ENCODE measurements at regions not wholly inside any gene's neighbourhood (a gene's known extent, or its start where the extent isn't known, plus 50 kb on each side); places are given as distances from the start of the nearest gene placed in this dataset.

GRCh38 chr20:57767441-57767840 is 57.6 kb upstream of the PMEPA1 start:
- no peaks in the 10 kb centered on the region for H4K20me1 ChIP-seq (ENCODE audit: insufficient read depth, low read length)
- no peak overlapping the region for H3K4me2 ChIP-seq (ENCODE audit: low read length)
- H3K4me3 ChIP-seq (ENCODE audit: low read length) = no peak overlapping the region
- H3K27me3 ChIP-seq (ENCODE audit: low read depth, low read length) = peaks cover 44% of the 10 kb centered on the region
- peaks cover 1% of the 10 kb centered on the region; the same call in 1 of the 2 replicates for H3K4me1 ChIP-seq (ENCODE audit: low read length)
- no peaks in the 10 kb centered on the region for H3K36me3 ChIP-seq (replicated peaks; ENCODE audit: low read depth, low read length)
- TF ChIP-seq EZH2phosphoT487 (IDR thresholded peaks at IDR 0.05; ENCODE audit: low read depth) = no peak
- TF ChIP-seq, protein P1, sequence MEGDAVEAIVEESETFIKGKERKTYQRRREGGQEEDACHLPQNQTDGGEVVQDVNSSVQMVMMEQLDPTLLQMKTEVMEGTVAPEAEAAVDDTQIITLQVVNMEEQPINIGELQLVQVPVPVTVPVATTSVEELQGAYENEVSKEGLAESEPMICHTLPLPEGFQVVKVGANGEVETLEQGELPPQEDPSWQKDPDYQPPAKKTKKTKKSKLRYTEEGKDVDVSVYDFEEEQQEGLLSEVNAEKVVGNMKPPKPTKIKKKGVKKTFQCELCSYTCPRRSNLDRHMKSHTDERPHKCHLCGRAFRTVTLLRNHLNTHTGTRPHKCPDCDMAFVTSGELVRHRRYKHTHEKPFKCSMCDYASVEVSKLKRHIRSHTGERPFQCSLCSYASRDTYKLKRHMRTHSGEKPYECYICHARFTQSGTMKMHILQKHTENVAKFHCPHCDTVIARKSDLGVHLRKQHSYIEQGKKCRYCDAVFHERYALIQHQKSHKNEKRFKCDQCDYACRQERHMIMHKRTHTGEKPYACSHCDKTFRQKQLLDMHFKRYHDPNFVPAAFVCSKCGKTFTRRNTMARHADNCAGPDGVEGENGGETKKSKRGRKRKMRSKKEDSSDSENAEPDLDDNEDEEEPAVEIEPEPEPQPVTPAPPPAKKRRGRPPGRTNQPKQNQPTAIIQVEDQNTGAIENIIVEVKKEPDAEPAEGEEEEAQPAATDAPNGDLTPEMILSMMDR (IDR thresholded peaks at IDR 0.05; ENCODE audit: low read depth, low read length) = no peak
- no peaks in the 10 kb centered on the region for H3K79me2 ChIP-seq (ENCODE audit: low read length)
- no peak overlapping the region for H2AFZ ChIP-seq (ENCODE audit: low read depth, low read length)
- no peak overlapping the region for H3K9ac ChIP-seq (ENCODE audit: low read length)
- H3K27ac ChIP-seq (ENCODE audit: low read length) = no peak overlapping the region
- no peaks in the 10 kb centered on the region for H3K9me3 ChIP-seq (ENCODE audit: insufficient read depth, low read length)

GRCh38 chr20:57763235-57763595 is 53.4 kb upstream of the PMEPA1 start:
- Histone ChIP-seq H3K27me3 (ENCODE audit: low read depth, low read length) (peaks cover 59% of the 10 kb centered on the region), H3K4me3 (ENCODE audit: low read length) (no peak overlapping the region), H3K79me2 (ENCODE audit: low read length) (no peaks in the 10 kb centered on the region), H3K9me3 (ENCODE audit: insufficient read depth, low read length) (no peaks in the 10 kb centered on the region), H3K9ac (ENCODE audit: low read length) (no peak overlapping the region), H3K4me1 (ENCODE audit: low read length) (no peaks in the 10 kb centered on the region), H4K20me1 (ENCODE audit: insufficient read depth, low read length) (no peaks in the 10 kb centered on the region), H3K27ac (ENCODE audit: low read length) (no peak overlapping the region), H3K36me3 (replicated peaks; ENCODE audit: low read depth, low read length) (no peaks in the 10 kb centered on the region), H3K4me2 (ENCODE audit: low read length) (no peak overlapping the region), H2AFZ (ENCODE audit: low read depth, low read length) (no peak overlapping the region)
- TF ChIP-seq, protein P1 (IDR thresholded peaks at IDR 0.05; ENCODE audit: low read depth, low read length) = no peak
- TF ChIP-seq EZH2phosphoT487 (IDR thresholded peaks at IDR 0.05; ENCODE audit: low read depth) = no peak

- H3K9ac ChIP-seq (ENCODE audit: low read length) = no peak overlapping the region
- TF ChIP-seq EZH2phosphoT487 (IDR thresholded peaks at IDR 0.05; ENCODE audit: low read depth) = no peak
- TF ChIP-seq, protein P1 (IDR thresholded peaks at IDR 0.05; ENCODE audit: low read depth, low read length) = no peak
- H3K4me1 ChIP-seq (ENCODE audit: low read length) = no peaks in the 10 kb centered on the region
- no peaks in the 10 kb centered on the region for H3K36me3 ChIP-seq (replicated peaks; ENCODE audit: low read depth, low read length)
- no peak overlapping the region for H3K4me3 ChIP-seq (ENCODE audit: low read length)
- H3K27ac ChIP-seq (ENCODE audit: low read length) = no peak overlapping the region
- H4K20me1 ChIP-seq (ENCODE audit: insufficient read depth, low read length) = no peaks in the 10 kb centered on the region
- no peaks in the 10 kb centered on the region for H3K9me3 ChIP-seq (ENCODE audit: insufficient read depth, low read length)
- H3K79me2 ChIP-seq (ENCODE audit: low read length) = no peaks in the 10 kb centered on the region
- peaks cover 59% of the 10 kb centered on the region for H3K27me3 ChIP-seq (ENCODE audit: low read depth, low read length)
- H3K4me2 ChIP-seq (ENCODE audit: low read length) = no peak overlapping the region
- no peak overlapping the region for H2AFZ ChIP-seq (ENCODE audit: low read depth, low read length)
Observed at GRCh38 chr20:57762531-57763234, 52.9 kb upstream of the PMEPA1 start.

DNA sequence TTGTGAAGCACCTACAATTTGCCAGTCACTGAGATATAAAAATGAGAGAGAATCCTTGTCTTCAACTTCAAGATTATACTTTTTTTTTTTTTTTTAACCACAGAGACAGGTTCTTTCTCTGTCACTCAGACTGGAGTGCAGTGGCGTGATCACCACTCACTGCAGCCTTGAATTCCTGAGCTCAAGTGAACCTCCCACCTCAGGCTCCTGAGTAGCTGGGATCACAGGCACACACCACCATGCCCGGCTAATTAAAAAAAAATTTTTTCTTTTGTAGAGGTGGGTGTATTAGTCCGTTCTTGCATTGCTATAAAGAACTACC is 51.6 kb upstream of the PMEPA1 start:
- H3K9ac ChIP-seq (ENCODE audit: low read length) = no peak overlapping the region
- H3K4me2 ChIP-seq (ENCODE audit: low read length) = no peak overlapping the region
- no peak for TF ChIP-seq EZH2phosphoT487 (IDR thresholded peaks at IDR 0.05; ENCODE audit: low read depth)
- TF ChIP-seq, protein P1 (IDR thresholded peaks at IDR 0.05; ENCODE audit: low read depth, low read length) = no peak

More for the DNA sequence above, 51.6 kb upstream of the PMEPA1 start:
- H3K9me3 ChIP-seq (ENCODE audit: insufficient read depth, low read length) = no peaks in the 10 kb centered on the region
- no peak overlapping the region for H2AFZ ChIP-seq (ENCODE audit: low read depth, low read length)
- no peaks in the 10 kb centered on the region for H3K4me1 ChIP-seq (ENCODE audit: low read length)
- no peaks in the 10 kb centered on the region for H3K79me2 ChIP-seq (ENCODE audit: low read length)
- H3K27ac ChIP-seq (ENCODE audit: low read length) = no peak overlapping the region
- no peaks in the 10 kb centered on the region for H4K20me1 ChIP-seq (ENCODE audit: insufficient read depth, low read length)
- H3K27me3 ChIP-seq (ENCODE audit: low read depth, low read length) = peaks cover 68% of the 10 kb centered on the region
- no peaks in the 10 kb centered on the region for H3K36me3 ChIP-seq (replicated peaks; ENCODE audit: low read depth, low read length)
- H3K4me3 ChIP-seq (ENCODE audit: low read length) = no peak overlapping the region
